ENCODE measurements at regions not wholly inside any gene's neighbourhood (a gene's known extent, or its start where the extent isn't known, plus 50 kb on each side); places are given as distances from the start of the nearest gene placed in this dataset.

DNA sequence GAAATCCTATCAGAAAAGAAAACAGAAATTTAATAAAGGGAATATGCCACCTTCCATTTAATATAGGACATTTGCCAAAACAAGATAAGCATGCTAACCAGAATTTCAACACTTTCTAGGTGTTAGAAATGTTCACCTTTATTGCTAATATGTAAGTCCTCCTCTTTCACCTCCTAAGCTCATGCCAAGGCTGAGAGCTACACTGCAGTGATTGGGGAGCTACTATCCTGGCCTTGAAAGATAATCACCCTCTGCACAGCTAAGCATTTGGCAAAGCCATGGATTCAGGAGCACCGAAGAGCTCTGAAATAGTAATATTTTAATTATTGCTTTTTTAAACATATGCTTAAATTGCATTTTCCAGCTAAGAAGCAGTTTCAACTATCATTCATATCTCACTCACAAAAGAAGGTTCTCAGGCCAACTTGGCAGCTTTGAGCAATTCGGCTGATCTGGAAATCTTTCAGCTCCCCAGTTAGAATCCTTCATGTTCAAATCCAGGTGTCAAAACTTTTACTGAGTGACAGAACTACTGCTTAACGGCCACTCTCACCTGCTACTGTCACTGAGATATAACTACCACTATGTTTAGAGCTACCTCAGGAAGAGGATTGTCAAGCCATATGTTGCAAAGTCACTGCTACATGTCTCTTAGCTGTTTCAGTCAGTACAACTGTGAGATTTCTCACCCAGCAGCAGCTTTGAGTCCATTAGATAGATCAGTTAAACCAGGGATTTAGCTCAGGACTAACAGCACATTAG is 302.0 kb downstream of the NFIB start:
- Histone ChIP-seq H3K9me3 (ENCODE audit: control insufficient read depth, insufficient read depth, low read depth, low read length) (no peaks in the 10 kb centered on the region), H3K27me3 (ENCODE audit: control insufficient read depth, insufficient read depth, low read length) (no peaks in the 10 kb centered on the region), H3K27ac (ENCODE audit: low read length) (no peak overlapping the region), H3K4me1 (ENCODE audit: control insufficient read depth, insufficient read depth, low read length) (no peaks in the 10 kb centered on the region), H3K36me3 (ENCODE audit: control insufficient read depth, insufficient read depth, low read length) (no peaks in the 10 kb centered on the region), H3K4me3 (ENCODE audit: low read depth in 2 of 2, low read length in 2 of 2) (no peak overlapping the region)
- DNase-seq (ENCODE audit: low read depth, low spot score) (no peak), ATAC-seq (no peak)
- ChIA-PET CTCF (no interaction called here), POLR2A (no interaction called here)
- TF ChIP-seq POLR2AphosphoS5 (IDR thresholded peaks at IDR 0.05; ENCODE audit: low read depth, low read length) (no peak), SIN3A (IDR thresholded peaks at IDR 0.05; ENCODE audit: borderline replicate concordance, insufficient read depth, low read depth, low read length) (no peak), TCF7L2 (IDR thresholded peaks at IDR 0.05; ENCODE audit: low read depth, low read length) (no peak)
- TF ChIP-seq, protein P1, sequence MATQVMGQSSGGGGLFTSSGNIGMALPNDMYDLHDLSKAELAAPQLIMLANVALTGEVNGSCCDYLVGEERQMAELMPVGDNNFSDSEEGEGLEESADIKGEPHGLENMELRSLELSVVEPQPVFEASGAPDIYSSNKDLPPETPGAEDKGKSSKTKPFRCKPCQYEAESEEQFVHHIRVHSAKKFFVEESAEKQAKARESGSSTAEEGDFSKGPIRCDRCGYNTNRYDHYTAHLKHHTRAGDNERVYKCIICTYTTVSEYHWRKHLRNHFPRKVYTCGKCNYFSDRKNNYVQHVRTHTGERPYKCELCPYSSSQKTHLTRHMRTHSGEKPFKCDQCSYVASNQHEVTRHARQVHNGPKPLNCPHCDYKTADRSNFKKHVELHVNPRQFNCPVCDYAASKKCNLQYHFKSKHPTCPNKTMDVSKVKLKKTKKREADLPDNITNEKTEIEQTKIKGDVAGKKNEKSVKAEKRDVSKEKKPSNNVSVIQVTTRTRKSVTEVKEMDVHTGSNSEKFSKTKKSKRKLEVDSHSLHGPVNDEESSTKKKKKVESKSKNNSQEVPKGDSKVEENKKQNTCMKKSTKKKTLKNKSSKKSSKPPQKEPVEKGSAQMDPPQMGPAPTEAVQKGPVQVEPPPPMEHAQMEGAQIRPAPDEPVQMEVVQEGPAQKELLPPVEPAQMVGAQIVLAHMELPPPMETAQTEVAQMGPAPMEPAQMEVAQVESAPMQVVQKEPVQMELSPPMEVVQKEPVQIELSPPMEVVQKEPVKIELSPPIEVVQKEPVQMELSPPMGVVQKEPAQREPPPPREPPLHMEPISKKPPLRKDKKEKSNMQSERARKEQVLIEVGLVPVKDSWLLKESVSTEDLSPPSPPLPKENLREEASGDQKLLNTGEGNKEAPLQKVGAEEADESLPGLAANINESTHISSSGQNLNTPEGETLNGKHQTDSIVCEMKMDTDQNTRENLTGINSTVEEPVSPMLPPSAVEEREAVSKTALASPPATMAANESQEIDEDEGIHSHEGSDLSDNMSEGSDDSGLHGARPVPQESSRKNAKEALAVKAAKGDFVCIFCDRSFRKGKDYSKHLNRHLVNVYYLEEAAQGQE (IDR thresholded peaks at IDR 0.05; ENCODE audit: insufficient read depth in 1 of 2, low read depth in 2 of 2, low read length in 1 of 2) = no peak
- TF ChIP-seq, protein P2, sequence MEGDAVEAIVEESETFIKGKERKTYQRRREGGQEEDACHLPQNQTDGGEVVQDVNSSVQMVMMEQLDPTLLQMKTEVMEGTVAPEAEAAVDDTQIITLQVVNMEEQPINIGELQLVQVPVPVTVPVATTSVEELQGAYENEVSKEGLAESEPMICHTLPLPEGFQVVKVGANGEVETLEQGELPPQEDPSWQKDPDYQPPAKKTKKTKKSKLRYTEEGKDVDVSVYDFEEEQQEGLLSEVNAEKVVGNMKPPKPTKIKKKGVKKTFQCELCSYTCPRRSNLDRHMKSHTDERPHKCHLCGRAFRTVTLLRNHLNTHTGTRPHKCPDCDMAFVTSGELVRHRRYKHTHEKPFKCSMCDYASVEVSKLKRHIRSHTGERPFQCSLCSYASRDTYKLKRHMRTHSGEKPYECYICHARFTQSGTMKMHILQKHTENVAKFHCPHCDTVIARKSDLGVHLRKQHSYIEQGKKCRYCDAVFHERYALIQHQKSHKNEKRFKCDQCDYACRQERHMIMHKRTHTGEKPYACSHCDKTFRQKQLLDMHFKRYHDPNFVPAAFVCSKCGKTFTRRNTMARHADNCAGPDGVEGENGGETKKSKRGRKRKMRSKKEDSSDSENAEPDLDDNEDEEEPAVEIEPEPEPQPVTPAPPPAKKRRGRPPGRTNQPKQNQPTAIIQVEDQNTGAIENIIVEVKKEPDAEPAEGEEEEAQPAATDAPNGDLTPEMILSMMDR (IDR thresholded peaks at IDR 0.05) = no peak
- intact Hi-C loops (cut with micrococcal nuclease; ENCODE audit: unreplicated experiment) (no loop called here), in situ Hi-C loops (cut with HindIII; ENCODE audit: low pct_unique_long_range_greater_than_20kb, low sequenced_read_pairs) (no loop called here)
- no TSS peak for BruUV-seq (replicated peaks)

DNA sequence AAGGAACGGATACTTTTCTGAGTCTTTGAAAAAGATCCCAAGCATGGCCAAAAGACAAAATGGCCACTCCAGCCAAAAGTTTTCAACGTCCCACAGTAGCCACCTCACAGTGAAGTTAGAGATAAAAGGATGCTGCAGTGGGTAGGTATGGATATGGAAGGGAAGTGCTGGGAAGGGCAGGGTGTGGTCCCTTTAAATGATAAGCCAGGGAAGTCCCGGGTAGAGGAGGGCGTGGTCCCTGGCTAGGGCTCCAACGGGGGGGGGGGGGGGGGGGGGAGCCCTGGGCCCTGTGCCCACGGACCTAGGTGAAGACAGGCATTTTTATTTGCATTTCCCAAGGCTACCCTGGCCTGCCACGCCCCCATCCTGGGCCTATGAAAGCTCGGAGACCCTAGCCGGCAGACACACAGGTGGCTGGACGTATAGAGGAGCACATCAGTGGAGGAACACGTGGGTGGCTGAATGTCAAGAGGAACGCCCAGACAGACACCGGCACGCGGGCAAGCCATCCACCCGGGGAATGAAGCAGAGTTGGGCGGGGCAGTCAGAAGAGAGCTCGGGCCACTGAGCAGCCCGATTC is 306.7 kb downstream of the NFIB start:
- intact Hi-C loops (cut with micrococcal nuclease; ENCODE audit: unreplicated experiment) = no loop called here
- no peaks in the 10 kb centered on the region for H3K4me1 ChIP-seq (ENCODE audit: control insufficient read depth, insufficient read depth, low read length)
- no peaks in the 10 kb centered on the region for H3K27me3 ChIP-seq (ENCODE audit: control insufficient read depth, insufficient read depth, low read length)
- ChIA-PET POLR2A (no interaction called here), CTCF (no interaction called here)
- ATAC-seq (no peak), DNase-seq (ENCODE audit: low read depth, low spot score) (no peak)
- H3K9me3 ChIP-seq (ENCODE audit: control insufficient read depth, insufficient read depth, low read depth, low read length) = no peaks in the 10 kb centered on the region
- no peak overlapping the region for H3K27ac ChIP-seq (ENCODE audit: low read length)
- TF ChIP-seq, protein P1 (IDR thresholded peaks at IDR 0.05; ENCODE audit: insufficient read depth in 1 of 2, low read depth in 2 of 2, low read length in 1 of 2) = no peak
- TF ChIP-seq POLR2AphosphoS5 (IDR thresholded peaks at IDR 0.05; ENCODE audit: low read depth, low read length) (no peak), SIN3A (IDR thresholded peaks at IDR 0.05; ENCODE audit: borderline replicate concordance, insufficient read depth, low read depth, low read length) (no peak), TCF7L2 (IDR thresholded peaks at IDR 0.05; ENCODE audit: low read depth, low read length) (no peak)
- TF ChIP-seq, protein P2 (IDR thresholded peaks at IDR 0.05) = no peak
- no peaks in the 10 kb centered on the region for H3K36me3 ChIP-seq (ENCODE audit: control insufficient read depth, insufficient read depth, low read length)
- no TSS peak for BruUV-seq (replicated peaks)
- in situ Hi-C loops (cut with HindIII; ENCODE audit: low pct_unique_long_range_greater_than_20kb, low sequenced_read_pairs) = no loop called here
- H3K4me3 ChIP-seq (ENCODE audit: low read depth in 2 of 2, low read length in 2 of 2) = no peak overlapping the region
